ENCODE measurements at regions not wholly inside any gene's neighbourhood (a gene's known extent, or its start where the extent isn't known, plus 50 kb on each side); places are given as distances from the start of the nearest gene placed in this dataset.

GRCh38 chr1:55825461-55825860 is 610.3 kb upstream of the USP24 start:
- intact Hi-C loops (cut with DNase I) = no loop called here
- no peaks in the 10 kb centered on the region for H3K27me3 ChIP-seq (replicated peaks; ENCODE audit: insufficient read depth)
- H3K9me3 ChIP-seq = no peaks in the 10 kb centered on the region
- no peak for TF ChIP-seq CTCF (IDR thresholded peaks at IDR 0.05)
- TF ChIP-seq POLR2AphosphoS5 (IDR thresholded peaks at IDR 0.05) = no peak
- TF ChIP-seq POLR2A (IDR thresholded peaks at IDR 0.05) = no peak
- DNase-seq (ENCODE audit: low spot score) = no peak
- no peaks in the 10 kb centered on the region for H3K4me1 ChIP-seq (replicated peaks)
- H3K36me3 ChIP-seq = no peaks in the 10 kb centered on the region
- no peak overlapping the region for H3K4me3 ChIP-seq
- no peak overlapping the region for H3K27ac ChIP-seq
- WGBS = 74% methylated on average over 1 of the region's 1 CpG

- intact Hi-C loops (cut with DNase I) = no loop called here
- no peaks in the 10 kb centered on the region for H3K4me1 ChIP-seq (replicated peaks)
- H3K36me3 ChIP-seq = no peaks in the 10 kb centered on the region
- no peak overlapping the region for H3K4me3 ChIP-seq
- H3K27me3 ChIP-seq (replicated peaks; ENCODE audit: insufficient read depth) = no peaks in the 10 kb centered on the region
- DNase-seq (ENCODE audit: low spot score) = no peak
- no peak overlapping the region for H3K27ac ChIP-seq
- no peaks in the 10 kb centered on the region for H3K9me3 ChIP-seq
- TF ChIP-seq CTCF (IDR thresholded peaks at IDR 0.05) (no peak), POLR2A (IDR thresholded peaks at IDR 0.05) (no peak), POLR2AphosphoS5 (IDR thresholded peaks at IDR 0.05) (no peak)
Observed at GRCh38 chr1:55824251-55824640, 609.1 kb upstream of the USP24 start.

GRCh38 chr1:55823541-55824250 is 608.5 kb upstream of the USP24 start:
- Histone ChIP-seq H3K27ac (no peak overlapping the region), H3K4me1 (replicated peaks) (no peaks in the 10 kb centered on the region), H3K4me3 (no peak overlapping the region), H3K9me3 (no peaks in the 10 kb centered on the region), H3K27me3 (replicated peaks; ENCODE audit: insufficient read depth) (no peaks in the 10 kb centered on the region), H3K36me3 (no peaks in the 10 kb centered on the region)
- no peak for TF ChIP-seq POLR2AphosphoS5 (IDR thresholded peaks at IDR 0.05)
- TF ChIP-seq POLR2A (IDR thresholded peaks at IDR 0.05) = no peak
- no peak for TF ChIP-seq CTCF (IDR thresholded peaks at IDR 0.05)
- no peak for DNase-seq (ENCODE audit: low spot score)
- WGBS = 78% methylated on average over 6 of the region's 6 CpGs
- intact Hi-C loops (cut with DNase I) = no loop called here

GRCh38 chr1:55822891-55823290 is 607.7 kb upstream of the USP24 start:
- WGBS = 74% methylated on average over 2 of the region's 2 CpGs
- H3K9me3 ChIP-seq = no peaks in the 10 kb centered on the region
- H3K27ac ChIP-seq = no peak overlapping the region
- no peak for DNase-seq (ENCODE audit: low spot score)
- no peaks in the 10 kb centered on the region for H3K27me3 ChIP-seq (replicated peaks; ENCODE audit: insufficient read depth)
- H3K36me3 ChIP-seq = no peaks in the 10 kb centered on the region
- no peak overlapping the region for H3K4me3 ChIP-seq
- no peaks in the 10 kb centered on the region for H3K4me1 ChIP-seq (replicated peaks)
- intact Hi-C loops (cut with DNase I) = no loop called here
- no peak for TF ChIP-seq POLR2AphosphoS5 (IDR thresholded peaks at IDR 0.05)
- TF ChIP-seq CTCF (IDR thresholded peaks at IDR 0.05) = no peak

- Histone ChIP-seq H3K27ac (no peak overlapping the region), H3K27me3 (replicated peaks; ENCODE audit: insufficient read depth) (no peaks in the 10 kb centered on the region), H3K4me1 (replicated peaks) (no peaks in the 10 kb centered on the region), H3K4me3 (no peak overlapping the region), H3K9me3 (no peaks in the 10 kb centered on the region), H3K36me3 (no peaks in the 10 kb centered on the region)
- WGBS = 78% methylated on average over 2 of the region's 2 CpGs
- TF ChIP-seq CTCF (IDR thresholded peaks at IDR 0.05) (no peak), POLR2A (IDR thresholded peaks at IDR 0.05) (no peak), POLR2AphosphoS5 (IDR thresholded peaks at IDR 0.05) (no peak)
- intact Hi-C loops (cut with DNase I) = no loop called here
- DNase-seq (ENCODE audit: low spot score) = no peak
Observed at GRCh38 chr1:55821234-55821633, 606.1 kb upstream of the USP24 start.

Data from prostate gland (tissue), 2 donors.